Frontal cortex (tissue), 3 donors: ENCODE measurements at regions not wholly inside any gene's neighbourhood (a gene's known extent, or its start where the extent isn't known, plus 50 kb on each side); places are given as distances from the start of the nearest gene placed in this dataset.

ENCODE experiments used
- DNase-seq, 2 donors: peaks; one replicate each; pipeline ENCODE4 v3.0.0; 2012; ENCODE audit warnings: low spot score in 2 of 2
- FAIRE-seq: peaks from 2 replicates; lab custom pipeline; 2012; peaks lifted over from hg19 to GRCh38; lab: Jason Lieb, UNC
- donor health status: control.
- donor health status: control.
- donor health status: control.

GRCh38 chr10:131749767-131750142 is 151.1 kb upstream of the PPP2R2D start:
- no peak for FAIRE-seq
- DNase-seq, result no peak

- DNase-seq, result no peak
- no peak for FAIRE-seq
Measured at GRCh38 chr10:131750171-131750895, 150.5 kb upstream of the PPP2R2D start.

- DNase-seq (no peak), FAIRE-seq (no peak)
Measured at GRCh38 chr10:131750973-131751826, 149.6 kb upstream of the PPP2R2D start.

- DNase-seq (no peak), FAIRE-seq (no peak)
Measured at GRCh38 chr10:131751827-131752775, 148.7 kb upstream of the PPP2R2D start.

- DNase-seq, result no peak
- no peak for FAIRE-seq
Measured at GRCh38 chr10:131753336-131753735, 147.5 kb upstream of the PPP2R2D start.

- DNase-seq, result no peak
- FAIRE-seq, result no peak
Measured at GRCh38 chr10:131755200-131755599, 145.6 kb upstream of the PPP2R2D start.

GRCh38 chr10:131757285-131758058 is 143.3 kb upstream of the PPP2R2D start:
- no peak for FAIRE-seq
- no peak for DNase-seq

GRCh38 chr10:131758062-131758938 is 142.5 kb upstream of the PPP2R2D start:
- DNase-seq, result no peak

GRCh38 chr10:131758939-131759301 is 141.9 kb upstream of the PPP2R2D start:
- FAIRE-seq (no peak), DNase-seq (no peak)

More at GRCh38 chr10:131758062-131758938, 142.5 kb upstream of the PPP2R2D start:
- FAIRE-seq, result no peak

GRCh38 chr10:131759347-131759746 is 141.5 kb upstream of the PPP2R2D start:
- no peak for FAIRE-seq
- DNase-seq, result no peak

GRCh38 chr10:131760416-131761166 is 140.2 kb upstream of the PPP2R2D start:
- FAIRE-seq, result no peak
- no peak for DNase-seq

GRCh38 chr10:131762789-131763696 is 137.8 kb upstream of the PPP2R2D start:
- DNase-seq (no peak), FAIRE-seq (no peak)

GRCh38 chr10:131764929-131765328 is 135.9 kb upstream of the PPP2R2D start:
- FAIRE-seq (no peak), DNase-seq (no peak)

GRCh38 chr10:131766096-131766495 is 134.7 kb upstream of the PPP2R2D start:
- no peak for FAIRE-seq

GRCh38 chr10:131767716-131768115 is 133.1 kb upstream of the PPP2R2D start:
- no peak for DNase-seq
- no peak for FAIRE-seq

More at GRCh38 chr10:131766096-131766495, 134.7 kb upstream of the PPP2R2D start:
- DNase-seq, result no peak

- DNase-seq (no peak), FAIRE-seq (no peak)
Measured at GRCh38 chr10:131769571-131770410, 131.0 kb upstream of the PPP2R2D start.
